ENCODE measurements at regions not wholly inside any gene's neighbourhood (a gene's known extent, or its start where the extent isn't known, plus 50 kb on each side); places are given as distances from the start of the nearest gene placed in this dataset.

GRCh38 chr3:148453781-148454191, 243.9 kb upstream of the AGTR1 start:
- TF ChIP-seq FOXA1 (IDR thresholded peaks at IDR 0.05) (no peak), BHLHE40 (IDR thresholded peaks at IDR 0.05; ENCODE audit: borderline replicate concordance) (no peak), SP1 (IDR thresholded peaks at IDR 0.05) (no peak), NFRKB (IDR thresholded peaks at IDR 0.05) (no peak), L3MBTL2 (conservative IDR thresholded peaks at IDR 0.05) (no peak), ELF4 (IDR thresholded peaks at IDR 0.05) (no peak), FOXM1 (IDR thresholded peaks at IDR 0.05; ENCODE audit: borderline replicate concordance) (no peak), TARDBP (IDR thresholded peaks at IDR 0.05) (no peak), CTBP1 (IDR thresholded peaks at IDR 0.05; ENCODE audit: borderline replicate concordance) (no peak), HDGF (IDR thresholded peaks at IDR 0.05; ENCODE audit: borderline replicate concordance) (no peak), ARNT (IDR thresholded peaks at IDR 0.05) (no peak), PKNOX1 (IDR thresholded peaks at IDR 0.05) (no peak)

Data from HEK293T (cell line).